Muscle layer of duodenum (tissue), 2 donors: ENCODE measurements at regions not wholly inside any gene's neighbourhood (a gene's known extent, or its start where the extent isn't known, plus 50 kb on each side); places are given as distances from the start of the nearest gene placed in this dataset.

ENCODE experiments used
- H3K27ac ChIP-seq: one replicate; pipeline ENCODE4 v1.7.0; 2013; ENCODE audit warnings: mild to moderate bottlenecking, low read length
- H3K27me3 ChIP-seq: one replicate; pipeline ENCODE4 v1.7.0; 2013; ENCODE audit warnings: low read depth, mild to moderate bottlenecking, control low read depth, low read length
- H3K36me3 ChIP-seq, 2 donors: one replicate each; pipeline ENCODE4 v1.7.0; 2013; ENCODE audit warnings: low read length in 2 of 2, control low read depth in 1 of 2, mild to moderate bottlenecking in 1 of 2; ENCODE audit not compliant: insufficient read depth in 2 of 2, control insufficient read depth in 1 of 2
- H3K4me1 ChIP-seq, 2 donors: one replicate each; pipeline ENCODE4 v1.7.0; 2013; ENCODE audit warnings: low read length in 2 of 2, mild to moderate bottlenecking in 2 of 2, control low read depth in 1 of 2, moderate library complexity in 1 of 2; ENCODE audit not compliant: insufficient read depth in 2 of 2, control insufficient read depth in 1 of 2
- H3K4me3 ChIP-seq, 2 donors: one replicate each; pipeline ENCODE4 v1.7.0; 2013; ENCODE audit warnings: low read length in 2 of 2, low read depth in 1 of 2, mild to moderate bottlenecking in 1 of 2
- H3K9me3 ChIP-seq, 2 donors: one replicate each; pipeline ENCODE4 v1.7.0; 2013; ENCODE audit warnings: low read length in 2 of 2, control low read depth in 1 of 2, mild to moderate bottlenecking in 1 of 2; ENCODE audit not compliant: control insufficient read depth in 1 of 2
- donor health status: healthy.

GRCh38 chr5:118687661-118688621 is 300.4 kb downstream of the DTWD2 start:
- Histone ChIP-seq H3K4me3 (no peak overlapping the region), H3K4me1 (no peaks in the 10 kb centered on the region), H3K27ac (no peak overlapping the region), H3K9me3 (no peaks in the 10 kb centered on the region), H3K36me3 (no peaks in the 10 kb centered on the region), H3K27me3 (no peaks in the 10 kb centered on the region)

- no peaks in the 10 kb centered on the region for H3K27me3 ChIP-seq
- H3K9me3 ChIP-seq = no peaks in the 10 kb centered on the region
- H3K27ac ChIP-seq = no peak overlapping the region
- no peaks in the 10 kb centered on the region for H3K36me3 ChIP-seq
- no peak overlapping the region for H3K4me3 ChIP-seq
- H3K4me1 ChIP-seq = no peaks in the 10 kb centered on the region
These were observed 301.2 kb downstream of the DTWD2 start for GRCh38 chr5:118687100-118687499.

GRCh38 chr5:118681655-118682054 is 306.7 kb downstream of the DTWD2 start:
- Histone ChIP-seq H3K4me3 (no peak overlapping the region), H3K27me3 (no peaks in the 10 kb centered on the region), H3K9me3 (no peaks in the 10 kb centered on the region), H3K4me1 (no peaks in the 10 kb centered on the region), H3K27ac (no peak overlapping the region), H3K36me3 (no peaks in the 10 kb centered on the region)

- Histone ChIP-seq H3K27ac (no peak overlapping the region), H3K4me1 (no peaks in the 10 kb centered on the region), H3K9me3 (peaks cover 0 to 1% of the 10 kb centered on the region in 2 donors), H3K27me3 (no peaks in the 10 kb centered on the region), H3K36me3 (no peaks in the 10 kb centered on the region), H3K4me3 (no peak overlapping the region)
These were observed 308.9 kb downstream of the DTWD2 start for GRCh38 chr5:118679264-118679940.

- no peak overlapping the region for H3K27ac ChIP-seq
- H3K4me3 ChIP-seq = no peak overlapping the region
- H3K4me1 ChIP-seq = no peaks in the 10 kb centered on the region
- no peaks in the 10 kb centered on the region for H3K36me3 ChIP-seq
- H3K9me3 ChIP-seq = peaks cover 0 to 8% of the 10 kb centered on the region in 2 donors
- no peaks in the 10 kb centered on the region for H3K27me3 ChIP-seq
These were observed 309.6 kb downstream of the DTWD2 start for GRCh38 chr5:118678746-118679145.

GRCh38 chr5:118675247-118675646 is 313.1 kb downstream of the DTWD2 start:
- Histone ChIP-seq H3K27ac (no peak overlapping the region), H3K27me3 (no peaks in the 10 kb centered on the region), H3K36me3 (no peaks in the 10 kb centered on the region), H3K4me1 (no peaks in the 10 kb centered on the region), H3K9me3 (peaks cover 0 to 14% of the 10 kb centered on the region in 2 donors), H3K4me3 (no peak overlapping the region)

GRCh38 chr5:118657576-118657975 is 330.8 kb downstream of the DTWD2 start:
- Histone ChIP-seq H3K36me3 (no peaks in the 10 kb centered on the region), H3K27ac (no peak overlapping the region), H3K4me3 (no peak overlapping the region), H3K9me3 (peaks cover 0 to 6% of the 10 kb centered on the region in 2 donors), H3K4me1 (no peaks in the 10 kb centered on the region), H3K27me3 (no peaks in the 10 kb centered on the region)

- H3K9me3 ChIP-seq = no peaks in the 10 kb centered on the region
- H3K27me3 ChIP-seq = no peaks in the 10 kb centered on the region
- no peak overlapping the region for H3K27ac ChIP-seq
- H3K36me3 ChIP-seq = no peaks in the 10 kb centered on the region
- H3K4me1 ChIP-seq = no peaks in the 10 kb centered on the region
- no peak overlapping the region for H3K4me3 ChIP-seq
These were observed 334.5 kb downstream of the DTWD2 start for GRCh38 chr5:118653872-118654271.

GRCh38 chr5:118653183-118653582 is 335.2 kb downstream of the DTWD2 start:
- H3K36me3 ChIP-seq = no peaks in the 10 kb centered on the region
- no peak overlapping the region for H3K4me3 ChIP-seq
- H3K9me3 ChIP-seq = no peaks in the 10 kb centered on the region
- H3K4me1 ChIP-seq = no peaks in the 10 kb centered on the region
- no peak overlapping the region for H3K27ac ChIP-seq
- no peaks in the 10 kb centered on the region for H3K27me3 ChIP-seq

GRCh38 chr5:118651002-118651401 is 337.3 kb downstream of the DTWD2 start:
- no peaks in the 10 kb centered on the region for H3K4me1 ChIP-seq
- no peaks in the 10 kb centered on the region for H3K27me3 ChIP-seq
- H3K4me3 ChIP-seq = no peak overlapping the region
- H3K9me3 ChIP-seq = no peaks in the 10 kb centered on the region
- H3K27ac ChIP-seq = no peak overlapping the region
- no peaks in the 10 kb centered on the region for H3K36me3 ChIP-seq

- Histone ChIP-seq H3K27ac (no peak overlapping the region), H3K27me3 (no peaks in the 10 kb centered on the region), H3K4me3 (no peak overlapping the region)
These were observed 340.8 kb downstream of the DTWD2 start for GRCh38 chr5:118647587-118647986.

More at GRCh38 chr5:118647587-118647986, 340.8 kb downstream of the DTWD2 start:
- no peaks in the 10 kb centered on the region for H3K9me3 ChIP-seq
- H3K36me3 ChIP-seq = no peaks in the 10 kb centered on the region
- no peaks in the 10 kb centered on the region for H3K4me1 ChIP-seq
